GM11168 (cell line): ENCODE measurements at regions not wholly inside any gene's neighbourhood (a gene's known extent, or its start where the extent isn't known, plus 50 kb on each side); places are given as distances from the start of the nearest gene placed in this dataset.
"Not testable (repeated sequence)": the region's sequence is repeated elsewhere in the genome, so short reads cannot be mapped to it uniquely, and the experiment has no call there.

Source experiments
- in situ Hi-C: fragments of 300-500 bp; cut with MboI; formaldehyde crosslinking; loops from one replicate; pipeline ENCODE4 v1.12.0; 2022; ENCODE audit warnings: low sequenced_read_pairs; ENCODE audit not compliant: unreplicated experiment

DNA sequence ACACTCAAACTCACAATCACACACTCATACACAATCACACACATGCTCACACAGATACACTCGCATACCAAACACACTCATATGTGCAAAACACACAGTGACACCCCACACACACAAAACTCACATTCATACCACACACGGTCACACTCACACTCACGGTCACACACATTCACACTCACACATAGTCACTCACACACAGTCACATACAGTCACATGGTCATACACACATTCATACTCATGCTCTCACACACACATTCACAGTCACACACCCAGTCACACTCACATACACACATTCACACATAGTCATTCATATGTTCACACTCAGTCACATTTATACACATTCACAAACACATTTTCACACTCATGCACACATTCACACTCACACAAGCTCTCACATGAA is 296.0 kb upstream of the RNF32 start:
- in situ Hi-C loops = no loop called here

DNA sequence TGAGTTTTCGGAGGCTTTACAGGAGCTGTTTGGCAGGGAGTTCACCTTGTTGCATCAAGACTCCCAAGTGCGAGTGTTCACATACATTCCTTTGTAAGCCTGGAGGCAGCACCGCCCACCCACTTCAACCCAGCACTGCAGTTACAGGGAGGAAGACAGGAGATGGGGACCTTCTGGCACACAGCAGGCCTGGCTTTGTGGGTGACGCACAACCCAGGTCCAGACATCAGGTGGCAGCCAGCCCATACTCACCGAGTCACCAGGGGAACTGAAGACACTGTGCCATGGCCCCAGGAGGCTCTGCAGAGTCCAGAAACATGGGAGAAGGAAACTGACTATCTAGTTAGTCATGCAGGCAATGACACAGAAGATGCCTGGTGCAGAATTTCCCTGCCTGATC is 305.9 kb upstream of the RNF32 start:
- in situ Hi-C loops = no loop called here

DNA sequence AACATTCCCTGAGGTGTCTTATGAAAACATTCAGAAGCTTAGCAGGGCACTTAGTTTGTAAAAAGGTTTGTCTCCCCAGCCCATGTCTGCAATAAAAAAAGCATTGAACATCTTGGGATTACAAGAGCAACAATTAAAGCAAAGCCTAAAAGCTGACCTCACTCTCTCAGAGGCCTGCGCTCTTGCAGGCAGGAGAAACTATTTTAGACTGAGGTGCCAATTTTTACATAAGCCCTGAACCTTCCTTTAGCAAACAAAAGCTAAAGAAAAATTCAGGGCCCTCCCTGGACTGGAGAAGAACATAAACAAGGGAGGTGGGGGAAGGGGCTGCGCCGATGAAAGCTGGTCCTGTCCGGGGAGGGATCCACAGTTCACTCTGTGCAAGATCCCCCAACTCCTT is 312.7 kb upstream of the RNF32 start:
- in situ Hi-C loops = no loop called here

DNA sequence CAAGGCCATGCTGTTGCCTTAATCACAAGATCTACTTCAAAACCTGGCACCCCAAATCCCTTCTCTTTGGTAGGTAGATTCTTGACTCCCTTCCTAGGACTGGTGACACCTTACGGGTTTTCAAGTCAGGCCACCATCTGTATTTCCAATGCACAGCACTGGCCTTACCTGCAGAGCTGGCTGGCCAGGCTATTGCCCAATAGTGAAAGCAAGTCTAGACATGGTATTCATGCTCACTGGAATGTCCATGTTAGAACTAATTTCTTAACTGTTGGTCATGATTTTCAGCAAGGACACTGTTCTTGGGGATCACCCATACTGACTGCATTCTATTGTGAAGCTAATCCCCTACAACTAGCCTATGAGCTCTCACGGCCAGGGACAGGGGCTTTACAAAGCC is 313.1 kb upstream of the RNF32 start:
- in situ Hi-C loops = no loop called here

DNA sequence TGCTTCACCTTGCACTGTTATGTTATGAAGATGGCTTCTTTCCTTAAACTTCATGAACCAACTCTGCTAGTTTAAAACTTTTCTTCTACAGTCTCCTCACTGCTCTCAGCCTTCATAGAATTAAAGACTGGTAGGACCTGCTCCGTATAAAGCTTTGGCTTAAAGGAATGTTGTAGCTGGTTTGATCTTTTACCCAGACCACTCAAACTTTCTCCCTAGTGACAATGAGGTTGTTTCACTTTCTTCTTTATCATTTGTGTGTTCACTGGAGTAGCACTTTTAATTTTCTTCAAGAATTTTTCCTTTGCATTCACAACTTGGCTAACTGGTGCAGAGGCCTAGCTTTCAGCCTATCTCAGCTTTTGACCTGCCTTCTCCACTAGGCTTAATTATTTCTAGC is 316.4 kb upstream of the RNF32 start:
- in situ Hi-C loops = no loop called here

DNA sequence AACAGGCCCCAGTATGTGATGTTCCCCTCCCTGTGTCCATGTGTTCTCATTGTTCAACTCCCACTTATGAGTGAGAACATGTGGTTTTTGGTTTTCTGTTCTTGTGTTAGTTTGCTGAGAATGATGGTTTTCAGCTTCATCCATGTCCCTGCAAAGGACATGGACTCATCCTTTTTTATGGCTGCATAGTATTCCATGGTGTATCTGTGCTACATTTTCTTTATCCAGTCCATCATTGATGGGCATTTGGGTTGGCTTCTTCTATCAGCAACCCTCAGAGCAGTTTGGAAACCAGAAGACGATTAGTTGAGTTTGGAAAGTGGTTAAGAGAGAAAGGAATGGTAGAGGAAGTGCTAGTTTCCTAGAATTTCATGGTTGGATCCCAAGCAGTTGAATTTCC is 319.1 kb upstream of the RNF32 start:
- in situ Hi-C loops = not testable (repeated sequence)

DNA sequence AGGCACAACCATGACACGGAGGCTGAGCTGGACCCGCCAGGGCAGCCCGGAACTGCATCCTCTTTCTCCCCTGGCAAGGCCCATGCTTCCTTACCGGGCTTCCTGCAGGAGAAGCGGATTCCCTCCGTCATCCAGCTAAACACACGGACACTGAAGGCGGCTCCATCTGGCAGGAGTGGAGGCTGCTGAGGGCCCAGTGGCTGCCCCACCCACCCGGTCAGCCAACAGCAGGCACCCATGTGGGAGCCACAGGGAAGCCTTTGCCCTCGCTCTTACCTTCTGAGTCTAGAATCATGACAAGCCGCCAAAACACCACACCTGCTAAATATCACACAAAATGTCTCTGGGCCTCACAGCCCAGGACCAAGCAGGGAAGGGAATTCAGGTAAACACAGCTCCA is 321.6 kb upstream of the RNF32 start:
- in situ Hi-C loops = no loop called here

DNA sequence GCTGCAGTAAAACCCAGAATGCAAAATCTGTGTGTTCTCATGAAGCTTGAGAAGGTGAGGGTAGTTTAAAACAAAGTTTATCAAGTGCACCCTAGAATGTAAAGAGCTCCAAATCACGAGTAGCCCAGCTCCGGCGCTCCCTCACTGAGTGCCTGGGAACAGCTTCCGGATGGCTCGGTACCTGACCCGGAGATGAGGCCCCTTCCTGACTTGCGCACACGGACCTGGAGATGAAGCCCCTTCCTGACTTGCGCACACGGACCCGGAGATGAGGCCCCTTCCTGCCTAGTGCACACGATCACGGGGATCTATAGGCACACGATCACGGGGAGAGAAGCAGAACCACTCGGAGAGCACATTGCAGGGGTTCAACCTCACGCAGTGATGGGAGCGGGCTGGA is 322.1 kb upstream of the RNF32 start:
- in situ Hi-C loops = no loop called here

DNA sequence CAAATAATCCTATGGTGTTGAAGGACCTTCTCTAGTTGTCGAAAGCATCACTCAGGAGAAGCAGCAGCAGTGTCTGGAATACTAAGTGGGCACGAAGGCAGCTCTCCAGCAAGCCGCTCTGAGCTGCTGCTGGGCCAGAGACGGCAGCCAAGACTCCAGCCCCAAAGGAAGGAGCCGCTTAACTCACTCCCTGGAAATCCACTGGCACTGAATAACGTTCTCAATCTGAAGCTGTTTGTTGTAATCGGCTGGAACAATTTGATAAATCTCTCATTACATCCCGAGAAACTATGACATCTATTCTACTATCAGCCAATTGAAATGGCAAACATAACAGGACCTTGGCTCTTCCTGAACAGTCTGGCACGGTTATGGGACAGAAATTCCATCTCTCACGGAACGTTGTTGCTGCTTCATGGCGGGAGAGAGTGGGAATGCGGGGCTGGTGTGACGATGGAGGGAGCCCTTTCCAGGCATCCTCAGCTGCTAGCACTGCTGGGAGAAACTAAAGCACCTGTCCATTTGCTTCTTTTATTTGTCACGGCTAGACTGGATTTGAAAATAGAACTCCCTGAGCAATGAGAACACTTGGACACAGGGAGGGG is 331.5 kb upstream of the RNF32 start:
- in situ Hi-C loops = no loop called here

DNA sequence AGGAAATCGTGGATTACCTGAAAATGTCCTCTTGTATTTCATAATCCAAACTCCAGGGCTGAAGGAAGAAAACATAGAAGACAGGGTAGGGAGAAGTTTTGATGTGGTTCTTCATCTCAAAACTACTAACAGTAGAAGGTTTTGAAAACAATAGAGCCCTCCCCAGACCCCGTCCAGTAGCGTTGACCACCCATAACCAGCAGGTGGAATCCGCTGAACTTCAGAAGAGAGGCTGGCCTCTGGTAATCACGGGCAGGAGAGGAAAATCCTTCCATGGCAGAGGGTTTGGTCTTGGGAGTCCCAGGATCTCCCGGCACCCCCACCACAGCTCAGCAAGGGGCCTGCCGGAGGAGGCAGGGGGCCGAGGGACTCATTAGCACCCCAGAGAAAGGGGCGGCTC is 333.4 kb upstream of the RNF32 start:
- in situ Hi-C loops = no loop called here

DNA sequence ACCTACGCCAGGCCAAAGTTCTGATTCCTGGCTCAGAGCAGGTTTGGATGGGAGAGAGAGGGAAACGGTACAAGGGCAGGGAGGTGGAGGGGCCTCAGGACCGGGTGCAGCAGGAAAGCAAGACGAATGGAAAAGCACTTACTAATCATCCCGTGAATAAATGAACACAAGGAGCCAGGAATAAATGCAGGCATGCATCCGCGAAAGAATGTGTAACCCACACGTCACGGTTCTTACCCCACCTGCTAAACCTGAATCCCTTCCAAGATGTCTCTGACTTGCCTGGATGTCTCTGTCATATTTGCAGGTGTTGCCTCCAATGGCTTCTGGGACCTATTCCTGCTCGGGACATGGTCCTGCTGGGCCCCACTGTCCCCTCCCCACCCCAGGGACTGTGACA is 335.2 kb upstream of the RNF32 start:
- in situ Hi-C loops = no loop called here

DNA sequence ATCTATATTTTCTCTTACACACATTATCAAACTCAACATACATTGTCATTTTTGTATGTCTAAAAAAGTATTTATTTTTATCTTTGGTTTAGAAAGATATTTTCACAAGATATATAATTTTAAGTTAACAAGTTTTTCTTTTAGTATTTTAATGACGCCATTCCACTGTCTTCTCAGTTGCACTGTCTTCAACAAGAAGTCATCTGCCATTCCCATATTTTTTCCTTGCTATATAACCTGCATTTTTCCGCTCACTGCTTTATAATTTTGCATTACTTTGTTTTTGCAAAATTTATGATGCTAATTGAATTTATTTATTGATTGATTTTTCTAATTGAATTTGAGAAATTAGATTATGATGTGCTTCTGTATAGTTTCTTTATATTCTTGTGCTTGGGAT is 357.8 kb upstream of the RNF32 start:
- in situ Hi-C loops = no loop called here

DNA sequence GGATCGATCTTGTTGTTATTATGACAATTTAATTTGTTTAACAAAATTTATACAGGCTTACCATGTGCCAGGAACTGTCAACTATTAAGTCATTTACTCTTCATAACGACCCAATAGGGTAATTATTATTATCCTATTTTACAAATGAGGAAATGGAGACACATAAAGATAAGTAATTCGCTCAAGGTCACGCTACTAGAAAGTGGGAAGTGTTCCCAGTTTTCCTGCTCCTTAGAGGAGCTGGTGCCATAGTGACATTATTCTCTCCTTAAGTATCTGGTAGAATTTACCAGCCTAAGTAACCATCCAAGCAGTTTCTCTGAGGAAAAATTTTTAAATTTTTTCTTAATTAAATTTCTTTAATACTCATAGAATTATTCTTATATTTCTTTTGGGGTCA is 360.9 kb upstream of the RNF32 start:
- in situ Hi-C loops = no loop called here

DNA sequence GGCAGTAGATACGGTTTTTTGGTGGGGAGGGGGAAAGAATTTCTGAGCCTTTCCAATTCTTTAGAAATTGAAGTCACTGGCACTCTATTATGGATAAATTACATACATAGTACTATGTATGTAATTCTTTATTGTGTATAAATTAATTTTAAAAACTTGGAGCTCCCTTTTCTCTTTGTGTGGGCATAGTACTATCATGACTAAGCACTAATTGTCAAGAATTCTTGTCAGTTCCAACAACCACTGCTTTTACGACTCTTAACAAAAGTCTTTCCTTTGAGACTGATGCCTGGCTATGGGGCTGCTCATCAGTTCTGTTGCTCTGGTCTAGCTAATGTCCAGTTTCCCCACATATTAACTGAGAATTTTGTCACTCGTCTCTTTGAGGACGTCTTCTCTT is 365.3 kb upstream of the RNF32 start:
- in situ Hi-C loops = no loop called here

DNA sequence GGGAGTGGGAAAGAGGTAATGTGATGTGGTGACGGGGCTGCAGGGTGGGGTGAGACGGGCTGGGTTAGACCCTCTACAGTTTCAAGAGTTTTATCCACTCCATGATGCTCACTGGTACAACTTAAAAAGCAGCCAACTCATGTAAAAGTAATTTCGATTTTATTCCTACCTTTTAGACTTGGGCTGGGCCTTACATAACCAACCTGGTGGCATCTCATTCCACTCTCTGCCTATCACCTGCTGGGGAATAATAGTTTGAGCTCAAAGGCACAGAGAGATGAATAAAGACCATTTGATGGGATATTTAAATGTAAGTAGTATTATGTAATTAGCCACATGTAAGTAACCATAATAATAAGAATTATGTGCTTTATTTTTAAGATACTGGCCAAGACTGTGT is 366.0 kb upstream of the RNF32 start:
- in situ Hi-C loops = no loop called here

DNA sequence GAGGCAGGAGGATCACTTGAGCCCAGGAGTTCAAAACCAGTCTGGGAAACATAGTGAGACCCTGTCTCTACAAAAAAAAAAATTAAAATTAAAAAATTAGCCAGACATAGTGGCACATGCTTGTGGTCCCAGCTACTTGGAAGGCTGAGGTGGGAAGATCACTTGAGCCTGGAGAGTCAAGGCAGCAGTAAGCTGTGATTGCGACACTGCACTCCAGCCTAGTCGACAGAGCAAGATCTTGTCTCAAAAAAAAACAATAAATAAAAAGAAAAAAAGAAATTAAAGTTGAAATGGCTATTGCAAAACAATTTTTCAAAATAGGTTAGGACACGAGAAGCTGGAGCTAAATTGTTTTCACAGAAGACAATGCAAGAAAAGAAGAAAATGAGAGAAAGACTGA is 379.0 kb upstream of the RNF32 start:
- in situ Hi-C loops = no loop called here

DNA sequence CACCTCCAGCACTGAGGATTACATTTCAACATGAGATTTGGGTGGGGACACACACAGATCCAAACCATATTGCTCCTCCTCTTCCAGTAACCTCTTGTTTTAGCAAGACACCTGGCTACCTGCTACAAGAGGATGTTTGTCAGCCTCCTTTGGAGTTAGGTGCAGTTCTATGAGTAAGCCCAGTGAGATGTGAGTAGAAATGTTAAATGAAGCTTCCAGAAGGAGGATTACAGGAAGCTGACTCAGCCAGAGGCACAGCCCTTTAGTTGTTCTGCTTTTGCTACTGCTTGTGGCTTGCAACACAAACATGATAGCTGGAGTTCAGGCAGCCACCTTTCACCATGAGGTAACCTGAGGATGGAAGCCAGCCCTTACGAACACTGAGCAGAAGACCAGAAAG is 382.7 kb upstream of the RNF32 start:
- in situ Hi-C loops = no loop called here

DNA sequence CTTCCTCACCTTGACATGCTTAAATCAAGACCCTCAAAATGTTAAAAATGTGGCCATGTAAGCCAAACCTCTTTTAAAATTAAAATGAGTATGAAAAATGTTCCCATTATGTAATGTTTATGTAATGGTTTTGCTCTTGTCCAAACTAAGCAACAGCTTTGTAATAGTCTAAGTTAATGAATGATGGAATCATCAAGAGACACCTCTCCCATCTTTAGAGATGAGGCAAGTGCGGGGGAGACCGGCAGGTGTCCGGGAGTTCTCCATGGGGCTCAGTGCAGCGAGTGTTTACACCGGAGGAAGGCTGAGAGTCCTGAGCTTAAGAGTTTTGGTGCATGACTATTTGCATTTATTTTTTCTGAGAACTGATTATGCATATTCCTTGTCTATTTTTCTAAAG is 384.9 kb upstream of the RNF32 start:
- in situ Hi-C loops = no loop called here

DNA sequence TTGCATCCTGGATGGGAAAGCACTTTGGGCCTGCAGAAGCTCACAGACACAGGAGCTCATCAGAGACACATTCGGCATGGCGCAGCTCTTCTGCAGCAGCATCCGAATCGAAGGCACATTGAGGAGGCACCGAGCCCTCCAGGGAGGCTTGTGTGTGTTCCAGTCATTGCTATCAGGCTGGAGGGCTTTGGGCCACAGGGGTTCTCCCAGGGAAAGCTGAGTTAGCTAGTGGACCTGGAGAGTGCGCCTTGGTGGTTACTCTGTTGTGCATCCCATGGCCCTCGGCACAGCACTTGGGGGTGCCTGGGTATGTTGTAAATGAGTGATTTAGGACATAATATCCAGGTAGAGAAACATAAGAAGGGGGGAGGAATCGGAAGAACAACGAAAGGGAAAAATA is 388.7 kb upstream of the RNF32 start:
- in situ Hi-C loops = no loop called here

DNA sequence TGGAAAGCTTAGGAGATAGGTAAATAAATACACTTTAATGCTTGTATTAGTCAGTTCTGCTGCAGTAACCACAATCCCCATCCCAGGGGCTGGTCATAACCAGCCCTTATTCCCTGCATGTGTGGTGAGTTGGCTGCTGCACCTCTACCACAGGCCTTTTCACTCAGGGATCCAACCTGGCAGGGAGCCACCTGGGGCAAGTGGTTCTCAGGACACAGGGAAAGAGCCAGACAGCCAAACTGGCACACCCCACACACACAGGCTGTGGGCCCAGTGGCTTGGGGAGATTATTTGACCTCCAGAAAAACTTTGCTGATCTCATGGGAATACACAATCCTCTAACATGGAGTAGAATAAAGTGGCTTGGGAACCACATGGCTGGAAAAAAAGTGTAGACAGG is 400.0 kb upstream of the RNF32 start:
- in situ Hi-C loops = no loop called here

DNA sequence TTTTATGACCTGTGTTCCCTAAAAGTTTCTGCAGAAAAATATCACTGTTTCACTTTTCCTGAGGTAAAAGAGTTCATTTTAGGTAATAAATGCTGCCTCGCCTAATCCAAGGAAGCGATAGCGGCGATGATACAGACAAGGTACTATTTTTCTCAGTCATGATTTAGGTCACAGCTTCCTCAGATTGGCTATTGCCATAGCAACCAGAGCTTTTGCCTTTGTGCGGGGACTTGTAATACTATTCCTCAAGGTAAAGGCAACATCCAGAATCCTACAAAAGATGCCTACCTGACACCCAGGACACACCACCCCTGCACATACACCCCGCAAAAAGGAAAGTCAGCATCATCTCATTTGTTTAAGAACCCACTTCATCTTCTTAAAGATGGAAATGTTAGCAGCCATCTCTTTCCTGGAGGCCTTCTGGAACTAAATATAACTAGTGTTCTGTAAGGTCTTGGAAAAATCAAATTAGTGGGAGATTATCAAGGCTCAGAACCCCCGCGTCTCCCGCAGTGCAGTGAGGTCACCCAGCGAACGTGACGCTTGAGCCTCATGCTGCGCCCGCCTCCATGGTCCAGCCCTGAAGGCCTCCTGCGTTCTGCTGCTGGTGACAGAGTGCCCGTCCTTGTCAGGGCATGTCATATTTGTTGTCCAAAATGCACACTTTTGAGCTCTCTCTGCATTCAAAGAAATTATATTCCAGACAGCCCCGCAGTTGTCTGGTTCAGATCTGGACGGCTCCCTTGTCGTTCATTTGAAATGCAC is 402.0 kb upstream of the RNF32 start:
- in situ Hi-C loops = no loop called here

DNA sequence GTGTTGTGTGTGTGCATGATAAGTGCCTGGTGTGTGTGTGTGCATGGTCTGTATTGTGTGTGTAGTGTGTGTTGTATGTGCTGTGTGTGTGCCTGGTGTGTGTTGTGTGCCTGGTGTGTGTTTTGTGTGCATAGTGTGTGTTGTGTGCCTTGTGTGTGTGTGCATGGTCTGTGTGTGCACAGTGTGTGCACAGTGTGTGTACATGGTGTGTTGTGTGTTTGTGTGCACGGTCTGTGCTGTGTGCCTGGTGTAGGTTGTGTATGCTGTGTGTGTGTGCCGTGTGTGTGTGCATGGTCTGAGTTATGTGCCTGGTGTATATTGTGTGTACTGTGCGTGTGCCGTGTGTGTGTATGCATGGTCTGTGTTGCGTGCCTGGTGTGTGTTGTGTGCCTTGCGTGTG is 403.0 kb upstream of the RNF32 start:
- in situ Hi-C loops = no loop called here
